OCI-LY7 (cell line): ENCODE measurements at regions not wholly inside any gene's neighbourhood (a gene's known extent, or its start where the extent isn't known, plus 50 kb on each side); places are given as distances from the start of the nearest gene placed in this dataset.

Experiments
- EZH2phosphoT487 ChIP-seq: fragments of 200-600 bp; sonication (generic); IDR thresholded peaks from 2 replicates; pipeline ENCODE4 v1.6.1; 2018; ENCODE audit warnings: low read depth, borderline replicate concordance, mild to moderate bottlenecking, mixed run types, antibody characterized with exemption, low read length, moderate library complexity, mixed read lengths
- TF ChIP-seq, protein P1 (sequence below): fragments of 200-600 bp; sonication (generic); conservative IDR thresholded peaks from 2 replicates; pipeline ENCODE4 v1.5.1; 2014; ENCODE audit warnings: mild to moderate bottlenecking, antibody characterized with exemption, low read length, moderate library complexity, mixed read lengths

DNA sequence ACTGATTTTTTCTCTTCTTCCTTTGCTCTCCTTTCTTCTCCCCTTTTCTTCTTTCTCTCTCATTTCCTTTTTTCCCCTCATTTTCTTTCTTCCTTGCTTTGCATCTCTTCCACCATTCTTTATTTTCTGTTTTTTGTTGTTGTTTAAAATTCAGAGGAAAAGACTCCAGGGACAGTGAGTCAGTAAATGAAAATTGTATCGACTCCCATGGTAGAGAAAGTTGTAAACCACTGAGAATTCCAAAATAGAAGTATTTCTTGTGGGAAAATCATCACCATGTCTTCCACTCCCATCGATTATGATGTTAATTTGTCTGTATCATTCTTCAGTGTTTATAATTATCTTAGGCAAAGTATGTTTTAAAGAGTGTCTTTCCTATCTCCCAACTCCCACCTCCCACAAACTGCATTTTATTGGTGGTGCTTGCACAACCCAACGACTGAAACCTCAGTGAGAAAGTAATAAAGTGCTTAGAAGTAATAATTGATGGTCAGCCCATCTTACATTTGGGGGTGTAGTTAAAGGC is 134.3 kb downstream of the IRS1 start:
- TF ChIP-seq, protein P1, sequence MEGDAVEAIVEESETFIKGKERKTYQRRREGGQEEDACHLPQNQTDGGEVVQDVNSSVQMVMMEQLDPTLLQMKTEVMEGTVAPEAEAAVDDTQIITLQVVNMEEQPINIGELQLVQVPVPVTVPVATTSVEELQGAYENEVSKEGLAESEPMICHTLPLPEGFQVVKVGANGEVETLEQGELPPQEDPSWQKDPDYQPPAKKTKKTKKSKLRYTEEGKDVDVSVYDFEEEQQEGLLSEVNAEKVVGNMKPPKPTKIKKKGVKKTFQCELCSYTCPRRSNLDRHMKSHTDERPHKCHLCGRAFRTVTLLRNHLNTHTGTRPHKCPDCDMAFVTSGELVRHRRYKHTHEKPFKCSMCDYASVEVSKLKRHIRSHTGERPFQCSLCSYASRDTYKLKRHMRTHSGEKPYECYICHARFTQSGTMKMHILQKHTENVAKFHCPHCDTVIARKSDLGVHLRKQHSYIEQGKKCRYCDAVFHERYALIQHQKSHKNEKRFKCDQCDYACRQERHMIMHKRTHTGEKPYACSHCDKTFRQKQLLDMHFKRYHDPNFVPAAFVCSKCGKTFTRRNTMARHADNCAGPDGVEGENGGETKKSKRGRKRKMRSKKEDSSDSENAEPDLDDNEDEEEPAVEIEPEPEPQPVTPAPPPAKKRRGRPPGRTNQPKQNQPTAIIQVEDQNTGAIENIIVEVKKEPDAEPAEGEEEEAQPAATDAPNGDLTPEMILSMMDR = no peak
- no peak for TF ChIP-seq EZH2phosphoT487
